NCI-H2171 treated with DMSO at 0.1 percent for 48 hours (cell line): ENCODE measurements at regions not wholly inside any gene's neighbourhood (a gene's known extent, or its start where the extent isn't known, plus 50 kb on each side); places are given as distances from the start of the nearest gene placed in this dataset.

ENCODE experiments used
- DNase-seq: peaks from one replicate; lab custom pipeline; 2025; lab: John Stamatoyannopoulos, UW

- DNase-seq, result no peak
Observed at GRCh38 chr21:35368326-35368725, 319.2 kb upstream of the RUNX1 start.

- no peak for DNase-seq
Observed at GRCh38 chr21:35367553-35367952, 318.5 kb upstream of the RUNX1 start.

- DNase-seq, result no peak
Observed at GRCh38 chr21:35366394-35367080, 317.4 kb upstream of the RUNX1 start.

- DNase-seq, result no peak
Observed at GRCh38 chr21:35363458-35363857, 314.4 kb upstream of the RUNX1 start.

GRCh38 chr21:35361988-35362387 lies 312.9 kb upstream of the RUNX1 start:
- DNase-seq, result no peak

GRCh38 chr21:35360870-35361570 lies 311.9 kb upstream of the RUNX1 start:
- DNase-seq, result no peak

- DNase-seq, result no peak
Observed at GRCh38 chr21:35359076-35359475, 310.0 kb upstream of the RUNX1 start.

- no peak for DNase-seq
Observed at GRCh38 chr21:35358008-35358407, 308.9 kb upstream of the RUNX1 start.

- DNase-seq, result no peak
Observed at GRCh38 chr21:35357041-35357780, 308.1 kb upstream of the RUNX1 start.

GRCh38 chr21:35354078-35354477 lies 305.0 kb upstream of the RUNX1 start:
- no peak for DNase-seq

GRCh38 chr21:35352793-35353192 lies 303.7 kb upstream of the RUNX1 start:
- DNase-seq, result no peak

- DNase-seq, result no peak
Observed at GRCh38 chr21:35352066-35352770, 303.1 kb upstream of the RUNX1 start.

- no peak for DNase-seq
Observed at GRCh38 chr21:35351434-35351833, 302.3 kb upstream of the RUNX1 start.

- no peak for DNase-seq
Observed at GRCh38 chr21:35350965-35351364, 301.9 kb upstream of the RUNX1 start.

GRCh38 chr21:35349376-35350080 lies 300.4 kb upstream of the RUNX1 start:
- DNase-seq, result no peak

GRCh38 chr21:35348686-35349085 lies 299.6 kb upstream of the RUNX1 start:
- no peak for DNase-seq

- DNase-seq, result no peak
Observed at GRCh38 chr21:35346697-35347096, 297.6 kb upstream of the RUNX1 start.

- no peak for DNase-seq
Observed at GRCh38 chr21:35345954-35346353, 296.9 kb upstream of the RUNX1 start.

GRCh38 chr21:35344582-35344981 lies 295.5 kb upstream of the RUNX1 start:
- DNase-seq, result no peak

- DNase-seq, result no peak
Observed at GRCh38 chr21:35343046-35343819, 294.1 kb upstream of the RUNX1 start.

GRCh38 chr21:35342440-35342839 lies 293.3 kb upstream of the RUNX1 start:
- no peak for DNase-seq
